HCT116 (cell line): ENCODE measurements at regions not wholly inside any gene's neighbourhood (a gene's known extent, or its start where the extent isn't known, plus 50 kb on each side); places are given as distances from the start of the nearest gene placed in this dataset.

Source experiments
- ATAC-seq: fragments of 200-7000 bp; cut with Tn5 transposase; 2 replicates; pipeline ENCODE4 v1.9.1; 2020; ENCODE audit warnings: mild to moderate bottlenecking, moderate library complexity
- BruUV-seq: library from RNA; stranded (reverse); fragments of 400-500 nt; replicated peaks from 2 replicates; lab custom pipeline; 2021; lab: Mats Ljungman, UMichigan
- CTCF ChIA-PET: fragments of 300-600 bp; sonication (Branson Sonifier 250); formaldehyde crosslinking; loops from one replicate; lab custom pipeline; 2021; ENCODE audit warnings: antibody characterized with exemption; lab: Charles Lee
- POLR2A ChIA-PET: fragments of 300-600, 350-600 bp; sonication (Branson Sonifier 250); formaldehyde crosslinking; loops from one replicate; lab custom pipeline; 2021; ENCODE audit warnings: antibody characterized with exemption; lab: Charles Lee
- RAD21 ChIA-PET, 2 experiments: fragments of 300-600 bp; sonication (Branson Sonifier 250); formaldehyde crosslinking; loops; one replicate each; lab custom pipeline; 2023; ENCODE audit warnings: low total read pairs in 2 of 2; ENCODE audit not compliant: uncharacterized antibody in 2 of 2, unreplicated experiment in 2 of 2, low non-redundant PET in 1 of 2; lab: Charles Lee
- DNase-seq: peaks from one replicate; pipeline ENCODE4 v3.0.0-alpha.2; 2010; ENCODE audit warnings: low read depth, low spot score
- H2AFZ ChIP-seq: fragments of 200-600 bp; shearing (Covaris generic), sonication (generic); 2 replicates; pipeline ENCODE4 v1.6.1; 2017; ENCODE audit warnings: low read depth, mixed run types, mixed read lengths, antibody characterized with exemption, low read length; ENCODE audit not compliant: poor library complexity, severe bottlenecking
- H3K27ac ChIP-seq: 2 replicates; pipeline ENCODE4 v1.5.1; 2012; ENCODE audit warnings: low read depth, low read length
- H3K27me3 ChIP-seq: fragments of 200-600 bp; sonication (generic); 2 replicates; pipeline ENCODE4 v1.6.1; 2016; ENCODE audit warnings: mixed run types, low read length, mixed read lengths; ENCODE audit not compliant: insufficient read depth
- H3K36me3 ChIP-seq, 2 experiments: fragments of 200-500 bp in 1 of 2; fragments of 200-600 bp in 1 of 2; sonication (Bioruptor generic) in 1 of 2; sonication (generic) in 1 of 2; 2 replicates each; pipeline versions ENCODE4 v1.5.1 to v1.6.1; 2014 to 2016; ENCODE audit warnings: low read length in 2 of 2, inconsistent platforms in 1 of 2, mixed read lengths in 1 of 2, mixed run types in 1 of 2; ENCODE audit not compliant: insufficient read depth in 2 of 2, control insufficient read depth in 1 of 2
- H3K4me1 ChIP-seq, 2 experiments: fragments of 200-600 bp in 1 of 2; sonication (generic) in 1 of 2; 2 replicates each; pipeline versions ENCODE4 v1.5.1 to v1.6.1; 2012 to 2017; ENCODE audit warnings: low read length in 2 of 2, inconsistent platforms in 1 of 2, mild to moderate bottlenecking in 1 of 2, mixed read lengths in 1 of 2, mixed run types in 1 of 2, moderate library complexity in 1 of 2; ENCODE audit not compliant: insufficient read depth in 2 of 2, control insufficient read depth in 1 of 2
- H3K4me2 ChIP-seq: fragments of 200-600 bp; sonication (generic); 2 replicates; pipeline ENCODE4 v1.6.1; 2017; ENCODE audit warnings: mixed run types, low read length, mixed read lengths
- H3K4me3 ChIP-seq, 2 experiments: fragments of 200-600 bp in 1 of 2; sonication (generic) in 1 of 2; replicated peaks in 1 of 2; 2 replicates each; pipeline ENCODE4 v1.5.1; 2011 to 2016; ENCODE audit warnings: low read length in 2 of 2, control low read depth in 1 of 2, low read depth in 1 of 2, mild to moderate bottlenecking in 1 of 2, mixed read lengths in 1 of 2, mixed run types in 1 of 2
- H3K79me2 ChIP-seq: fragments of 200-600 bp; sonication (generic); 2 replicates; pipeline ENCODE4 v1.6.1; 2017; ENCODE audit warnings: mild to moderate bottlenecking, mixed run types, low read length, moderate library complexity, mixed read lengths; ENCODE audit not compliant: insufficient read depth
- H3K9ac ChIP-seq: fragments of 200-600 bp; sonication (generic); 2 replicates; pipeline ENCODE4 v1.6.1; 2016; ENCODE audit warnings: low read length, mixed read lengths
- H3K9me2 ChIP-seq: fragments of 200-600 bp; sonication (generic), shearing (Covaris generic); 2 replicates; pipeline ENCODE4 v1.6.1; 2017; ENCODE audit warnings: mixed run types, mild to moderate bottlenecking, moderate library complexity; ENCODE audit not compliant: insufficient read depth
- H3K9me3 ChIP-seq, 2 experiments: fragments of 200-500 bp in 1 of 2; fragments of 200-600 bp in 1 of 2; sonication (Bioruptor generic) in 1 of 2; sonication (generic) in 1 of 2; 2 replicates each; pipeline ENCODE4 v1.6.1; 2014 to 2017; ENCODE audit warnings: low read length in 2 of 2, mixed read lengths in 2 of 2, inconsistent platforms in 1 of 2, low read depth in 1 of 2, mild to moderate bottlenecking in 1 of 2, mixed run types in 1 of 2, moderate library complexity in 1 of 2; ENCODE audit not compliant: control insufficient read depth in 1 of 2, insufficient read depth in 1 of 2
- H4K20me1 ChIP-seq: fragments of 200-600 bp; sonication (generic), shearing (Covaris generic); 2 replicates; pipeline ENCODE4 v1.6.1; 2017; ENCODE audit warnings: mixed run types, mild to moderate bottlenecking, moderate library complexity; ENCODE audit not compliant: insufficient read depth
- ATF3 ChIP-seq: IDR thresholded peaks from 2 replicates; pipeline ENCODE4 v1.6.1; 2012
- CBX3 ChIP-seq: IDR thresholded peaks from 2 replicates; pipeline ENCODE4 v1.6.1; 2012; ENCODE audit warnings: low read depth
- CEBPB ChIP-seq: IDR thresholded peaks from 2 replicates; pipeline ENCODE4 v1.6.1; 2012; ENCODE audit warnings: low read depth
- EGR1 ChIP-seq: IDR thresholded peaks from 2 replicates; pipeline ENCODE4 v1.6.1; 2012; ENCODE audit warnings: low read depth
- ELF1 ChIP-seq: IDR thresholded peaks from 2 replicates; pipeline ENCODE4 v1.6.1; 2012; ENCODE audit warnings: low read depth, borderline replicate concordance
- EZH2 ChIP-seq: fragments of 200-600 bp; sonication (generic); IDR thresholded peaks from 2 replicates; pipeline ENCODE4 v1.6.1; 2017; ENCODE audit warnings: antibody characterized with exemption, mixed run types
- FOSL1 ChIP-seq: IDR thresholded peaks from 2 replicates; pipeline ENCODE4 v1.6.1; 2012; ENCODE audit warnings: low read depth
- JUND ChIP-seq: IDR thresholded peaks from 2 replicates; pipeline ENCODE4 v1.6.1; 2012
- MAX ChIP-seq: IDR thresholded peaks from 2 replicates; pipeline ENCODE4 v1.6.1; 2012
- POLR2AphosphoS5 ChIP-seq: IDR thresholded peaks from 2 replicates; pipeline ENCODE4 v1.6.1; 2011; ENCODE audit warnings: mild to moderate bottlenecking, low read depth, low read length, moderate library complexity
- SRF ChIP-seq: IDR thresholded peaks from 2 replicates; pipeline ENCODE4 v1.6.1; 2012; ENCODE audit warnings: low read depth
- YY1 ChIP-seq: IDR thresholded peaks from 2 replicates; pipeline ENCODE4 v1.6.1; 2011; ENCODE audit warnings: low read length, low read depth, moderate library complexity, mild to moderate bottlenecking; ENCODE audit not compliant: insufficient replicate concordance; ENCODE audit errors: extremely low read depth
- ZBTB33 ChIP-seq: IDR thresholded peaks from 2 replicates; pipeline ENCODE4 v1.6.1; 2011; ENCODE audit warnings: mild to moderate bottlenecking, low read length, moderate library complexity; ENCODE audit not compliant: insufficient replicate concordance; ENCODE audit errors: extremely low read depth
- intact Hi-C: fragments of 100-400 bp; cut with micrococcal nuclease; formaldehyde crosslinking; loops from 2 replicates; pipeline ENCODE4 v1.10.0; 2022
- TF ChIP-seq, protein P1 (sequence below), 3 experiments: fragments of 200-600 bp in 1 of 3; sonication (generic) in 1 of 3; IDR thresholded peaks in 2 of 3; conservative IDR thresholded peaks in 1 of 3; 2 replicates each; pipeline ENCODE4 v1.5.1; 2012 to 2017; ENCODE audit warnings: low read depth in 2 of 3, low read length in 2 of 3, antibody characterized with exemption in 1 of 3, borderline replicate concordance in 1 of 3, control low read depth in 1 of 3, mild to moderate bottlenecking in 1 of 3, mixed read lengths in 1 of 3, mixed run types in 1 of 3, moderate library complexity in 1 of 3; ENCODE audit not compliant: insufficient read depth in 1 of 3

GRCh38 chr11:81749245-81749644 is 984.4 kb downstream of the FAM181B start:
- Histone ChIP-seq H2AFZ (no peak overlapping the region), H3K9me2 (no peaks in the 10 kb centered on the region), H3K36me3 (no peaks in the 10 kb centered on the region), H3K4me3 (no peak overlapping the region), H4K20me1 (no peaks in the 10 kb centered on the region), H3K4me1 (no peaks in the 10 kb centered on the region), H3K79me2 (no peaks in the 10 kb centered on the region), H3K27ac (no peak overlapping the region), H3K9ac (no peak overlapping the region), H3K27me3 (no peaks in the 10 kb centered on the region), H3K4me2 (no peak overlapping the region), H3K9me3 (peaks cover 5 to 23% of the 10 kb centered on the region in 2 experiments; a peak in 1 of 4 replicates)
- intact Hi-C loops = no loop called here
- POLR2A ChIA-PET = no interaction called here
- DNase-seq (no peak), ATAC-seq (no peak)
- no peak for TF ChIP-seq ELF1
- no peak for TF ChIP-seq JUND
- TF ChIP-seq ATF3 = no peak
- no peak for TF ChIP-seq POLR2AphosphoS5
- TF ChIP-seq EZH2 = no peak
- no peak for TF ChIP-seq SRF
- TF ChIP-seq CEBPB = no peak
- TF ChIP-seq, protein P1, sequence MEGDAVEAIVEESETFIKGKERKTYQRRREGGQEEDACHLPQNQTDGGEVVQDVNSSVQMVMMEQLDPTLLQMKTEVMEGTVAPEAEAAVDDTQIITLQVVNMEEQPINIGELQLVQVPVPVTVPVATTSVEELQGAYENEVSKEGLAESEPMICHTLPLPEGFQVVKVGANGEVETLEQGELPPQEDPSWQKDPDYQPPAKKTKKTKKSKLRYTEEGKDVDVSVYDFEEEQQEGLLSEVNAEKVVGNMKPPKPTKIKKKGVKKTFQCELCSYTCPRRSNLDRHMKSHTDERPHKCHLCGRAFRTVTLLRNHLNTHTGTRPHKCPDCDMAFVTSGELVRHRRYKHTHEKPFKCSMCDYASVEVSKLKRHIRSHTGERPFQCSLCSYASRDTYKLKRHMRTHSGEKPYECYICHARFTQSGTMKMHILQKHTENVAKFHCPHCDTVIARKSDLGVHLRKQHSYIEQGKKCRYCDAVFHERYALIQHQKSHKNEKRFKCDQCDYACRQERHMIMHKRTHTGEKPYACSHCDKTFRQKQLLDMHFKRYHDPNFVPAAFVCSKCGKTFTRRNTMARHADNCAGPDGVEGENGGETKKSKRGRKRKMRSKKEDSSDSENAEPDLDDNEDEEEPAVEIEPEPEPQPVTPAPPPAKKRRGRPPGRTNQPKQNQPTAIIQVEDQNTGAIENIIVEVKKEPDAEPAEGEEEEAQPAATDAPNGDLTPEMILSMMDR (IDR thresholded peaks at IDR 0.05 in 2 of 3, conservative IDR thresholded peaks at IDR 0.05 in 1 of 3; ENCODE audit: borderline replicate concordance in 1 of 3, insufficient read depth in 1 of 3, low read depth in 2 of 3, low read length in 2 of 3) = no peak
- TF ChIP-seq MAX = no peak
- no peak for TF ChIP-seq EGR1
- TF ChIP-seq YY1 = no peak
- no peak for TF ChIP-seq ZBTB33
- no peak for TF ChIP-seq FOSL1
- no peak for TF ChIP-seq CBX3
- CTCF ChIA-PET = no interaction called here
- BruUV-seq = no TSS peak
- RAD21 ChIA-PET = no interaction called here
